Ishikawa (cell line): ENCODE measurements at regions not wholly inside any gene's neighbourhood (a gene's known extent, or its start where the extent isn't known, plus 50 kb on each side); places are given as distances from the start of the nearest gene placed in this dataset.

Experiments
- CEBPB ChIP-seq: IDR thresholded peaks from 2 replicates; pipeline ENCODE4 v1.6.1; 2012
- CREB1 ChIP-seq: IDR thresholded peaks from 2 replicates; pipeline ENCODE4 v1.6.1; 2012; ENCODE audit warnings: low read depth
- EGR1 ChIP-seq: IDR thresholded peaks from 2 replicates; pipeline ENCODE4 v1.6.1; 2012
- EP300 ChIP-seq: IDR thresholded peaks from 2 replicates; pipeline ENCODE4 v1.6.1; 2012; ENCODE audit warnings: borderline replicate concordance
- FOXM1 ChIP-seq: IDR thresholded peaks from 2 replicates; pipeline ENCODE4 v1.6.1; 2012; ENCODE audit warnings: low read depth, borderline replicate concordance
- MAX ChIP-seq: IDR thresholded peaks from 2 replicates; pipeline ENCODE4 v1.6.1; 2012
- NFIC ChIP-seq: IDR thresholded peaks from 2 replicates; pipeline ENCODE4 v1.6.1; 2012
- RAD21 ChIP-seq: IDR thresholded peaks from 2 replicates; pipeline ENCODE4 v1.6.1; 2012; ENCODE audit warnings: low read depth
- TAF1 ChIP-seq: IDR thresholded peaks from 2 replicates; pipeline ENCODE4 v1.6.1; 2012; ENCODE audit warnings: low read depth, mild to moderate bottlenecking
- TCF12 ChIP-seq: IDR thresholded peaks from 2 replicates; pipeline ENCODE4 v1.6.1; 2012; ENCODE audit warnings: low read depth
- TEAD4 ChIP-seq: IDR thresholded peaks from 2 replicates; pipeline ENCODE4 v1.6.1; 2012
- USF1 ChIP-seq: IDR thresholded peaks from 2 replicates; pipeline ENCODE4 v1.6.1; 2012
- YY1 ChIP-seq: IDR thresholded peaks from 2 replicates; pipeline ENCODE4 v1.6.1; 2012; ENCODE audit warnings: low read depth
- ZBTB7A ChIP-seq: IDR thresholded peaks from 2 replicates; pipeline ENCODE4 v1.6.1; 2012; ENCODE audit warnings: low read depth
- TF ChIP-seq, protein P1 (sequence below): IDR thresholded peaks from 2 replicates; pipeline ENCODE4 v1.6.1; 2012; ENCODE audit warnings: low read depth, mild to moderate bottlenecking

- TF ChIP-seq USF1, result no peak
- no peak for TF ChIP-seq RAD21
- no peak for TF ChIP-seq TCF12
- no peak for TF ChIP-seq CEBPB
- no peak for TF ChIP-seq MAX
- no peak for TF ChIP-seq EGR1
- TF ChIP-seq YY1, result no peak
- no peak for TF ChIP-seq TAF1
- no peak for TF ChIP-seq FOXM1
- no peak for TF ChIP-seq ZBTB7A
- TF ChIP-seq, protein P1, sequence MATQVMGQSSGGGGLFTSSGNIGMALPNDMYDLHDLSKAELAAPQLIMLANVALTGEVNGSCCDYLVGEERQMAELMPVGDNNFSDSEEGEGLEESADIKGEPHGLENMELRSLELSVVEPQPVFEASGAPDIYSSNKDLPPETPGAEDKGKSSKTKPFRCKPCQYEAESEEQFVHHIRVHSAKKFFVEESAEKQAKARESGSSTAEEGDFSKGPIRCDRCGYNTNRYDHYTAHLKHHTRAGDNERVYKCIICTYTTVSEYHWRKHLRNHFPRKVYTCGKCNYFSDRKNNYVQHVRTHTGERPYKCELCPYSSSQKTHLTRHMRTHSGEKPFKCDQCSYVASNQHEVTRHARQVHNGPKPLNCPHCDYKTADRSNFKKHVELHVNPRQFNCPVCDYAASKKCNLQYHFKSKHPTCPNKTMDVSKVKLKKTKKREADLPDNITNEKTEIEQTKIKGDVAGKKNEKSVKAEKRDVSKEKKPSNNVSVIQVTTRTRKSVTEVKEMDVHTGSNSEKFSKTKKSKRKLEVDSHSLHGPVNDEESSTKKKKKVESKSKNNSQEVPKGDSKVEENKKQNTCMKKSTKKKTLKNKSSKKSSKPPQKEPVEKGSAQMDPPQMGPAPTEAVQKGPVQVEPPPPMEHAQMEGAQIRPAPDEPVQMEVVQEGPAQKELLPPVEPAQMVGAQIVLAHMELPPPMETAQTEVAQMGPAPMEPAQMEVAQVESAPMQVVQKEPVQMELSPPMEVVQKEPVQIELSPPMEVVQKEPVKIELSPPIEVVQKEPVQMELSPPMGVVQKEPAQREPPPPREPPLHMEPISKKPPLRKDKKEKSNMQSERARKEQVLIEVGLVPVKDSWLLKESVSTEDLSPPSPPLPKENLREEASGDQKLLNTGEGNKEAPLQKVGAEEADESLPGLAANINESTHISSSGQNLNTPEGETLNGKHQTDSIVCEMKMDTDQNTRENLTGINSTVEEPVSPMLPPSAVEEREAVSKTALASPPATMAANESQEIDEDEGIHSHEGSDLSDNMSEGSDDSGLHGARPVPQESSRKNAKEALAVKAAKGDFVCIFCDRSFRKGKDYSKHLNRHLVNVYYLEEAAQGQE, result no peak
- TF ChIP-seq NFIC, result no peak
Measured at GRCh38 chr12:22799503-22799902, 174.5 kb downstream of the ETNK1 start.

DNA sequence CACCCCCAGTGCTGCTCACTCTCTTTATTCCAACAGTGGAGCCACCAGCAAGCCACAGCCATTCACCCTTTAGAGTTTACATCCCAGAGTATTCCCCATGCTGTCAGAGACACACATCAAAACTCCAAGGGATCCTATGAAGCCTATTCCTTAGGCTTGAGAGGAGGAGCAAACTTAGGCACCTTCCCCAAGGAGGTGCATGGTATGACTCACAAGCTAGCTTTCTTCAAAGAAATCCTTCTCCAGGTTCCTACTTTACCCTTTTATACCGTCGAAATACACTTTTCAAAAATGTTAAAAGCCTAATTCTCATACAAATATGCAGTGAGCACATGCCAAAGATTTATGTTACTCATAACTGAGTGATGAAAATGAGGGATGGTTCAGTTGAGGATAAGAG is 175.4 kb downstream of the ETNK1 start:
- TF ChIP-seq, protein P1, result no peak
- TF ChIP-seq YY1 (no peak), ZBTB7A (no peak), TEAD4 (no peak), CREB1 (no peak), EP300 (no peak), FOXM1 (no peak), TCF12 (no peak), CEBPB (no peak), USF1 (no peak), RAD21 (no peak)

- no peak for TF ChIP-seq USF1
- TF ChIP-seq CEBPB, result no peak
- no peak for TF ChIP-seq NFIC
- TF ChIP-seq, protein P1, result no peak
- no peak for TF ChIP-seq TEAD4
- no peak for TF ChIP-seq TCF12
- TF ChIP-seq TAF1, result no peak
- TF ChIP-seq YY1, result no peak
- no peak for TF ChIP-seq CREB1
- TF ChIP-seq EGR1, result no peak
- TF ChIP-seq MAX, result no peak
- no peak for TF ChIP-seq RAD21
- no peak for TF ChIP-seq FOXM1
- TF ChIP-seq ZBTB7A, result no peak
- no peak for TF ChIP-seq EP300
Measured at GRCh38 chr12:22802883-22803630, 178.1 kb downstream of the ETNK1 start.

GRCh38 chr12:22803725-22804124 is 178.8 kb downstream of the ETNK1 start:
- TF ChIP-seq MAX (no peak), TEAD4 (no peak), RAD21 (peak; percentile 4; the same call in 1 of the 2 replicates), EGR1 (no peak)
